Stimulated activated CD8-positive, alpha-beta memory T cell treated with anti-CD3 and anti-CD28 coated beads, Interleukin-12 subunit alpha, Interleukin-12 subunit beta, amount 100 ng/mL, for 4 hours (primary cell): ENCODE measurements at regions not wholly inside any gene's neighbourhood (a gene's known extent, or its start where the extent isn't known, plus 50 kb on each side); places are given as distances from the start of the nearest gene placed in this dataset.

ENCODE experiments used
- DNase-seq: peaks from one replicate; pipeline ENCODE4 v3.0.0-alpha.2; 2020; ENCODE audit warnings: low read depth

DNA sequence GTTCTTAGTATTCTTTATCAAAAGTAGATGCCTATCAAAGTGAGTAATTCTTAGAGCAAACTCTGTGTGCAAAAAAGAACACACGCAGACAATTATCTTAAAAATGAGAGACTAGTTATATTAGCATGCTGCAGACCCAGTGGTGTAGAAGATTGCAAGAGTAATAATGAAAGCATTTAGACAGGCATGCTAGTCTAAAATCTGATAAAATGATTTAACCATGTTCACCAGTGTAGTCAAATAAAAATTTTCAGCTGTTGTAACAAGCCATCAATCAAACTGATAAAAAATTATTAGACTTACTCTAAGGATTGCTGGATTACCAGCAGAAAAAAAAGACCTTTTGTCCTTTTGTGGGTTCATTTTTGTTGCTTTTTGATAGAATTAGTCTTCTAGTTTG, 241.9 kb upstream of the TLE4 start:
- DNase-seq, result no peak

DNA sequence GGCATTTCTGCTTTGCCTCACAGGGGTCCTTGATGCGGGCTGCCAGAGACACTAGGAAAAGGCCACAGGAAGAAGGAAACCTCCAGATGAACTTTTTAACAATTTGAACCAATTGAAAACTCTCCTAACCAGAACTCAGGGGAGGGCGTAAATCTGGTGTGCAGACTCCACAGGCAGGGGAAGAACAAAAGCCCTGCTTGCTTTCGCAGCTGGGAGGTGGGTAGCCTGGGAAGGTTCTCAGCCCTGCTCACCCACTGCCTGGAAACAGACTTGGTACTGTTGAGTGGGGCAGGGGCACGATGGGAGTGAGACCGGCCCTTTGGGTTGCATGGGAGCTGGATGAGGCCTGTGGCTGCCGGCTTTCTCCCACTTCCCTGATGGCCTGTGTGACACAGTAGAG, 237.8 kb upstream of the TLE4 start:
- DNase-seq, result no peak

DNA sequence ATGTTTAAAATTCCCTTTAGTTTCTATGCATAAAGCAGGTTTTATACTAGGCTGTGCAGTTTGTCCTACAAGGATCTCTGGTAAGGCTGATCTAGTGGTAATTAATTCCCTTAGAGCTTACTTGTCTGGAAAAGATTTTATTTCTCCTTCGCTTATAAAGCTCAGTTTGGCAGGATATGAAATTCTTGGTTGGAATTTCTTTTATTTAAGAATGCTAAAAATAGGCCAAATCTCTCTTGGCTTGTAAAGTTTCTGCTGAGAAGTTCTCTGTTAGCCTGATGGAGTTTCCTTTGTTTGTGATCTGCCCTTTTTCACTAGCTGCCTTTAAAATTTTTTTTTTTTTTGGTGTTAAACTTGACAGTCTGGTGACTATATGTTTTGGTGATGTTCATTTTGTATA, 237.1 kb upstream of the TLE4 start:
- no peak for DNase-seq

DNA sequence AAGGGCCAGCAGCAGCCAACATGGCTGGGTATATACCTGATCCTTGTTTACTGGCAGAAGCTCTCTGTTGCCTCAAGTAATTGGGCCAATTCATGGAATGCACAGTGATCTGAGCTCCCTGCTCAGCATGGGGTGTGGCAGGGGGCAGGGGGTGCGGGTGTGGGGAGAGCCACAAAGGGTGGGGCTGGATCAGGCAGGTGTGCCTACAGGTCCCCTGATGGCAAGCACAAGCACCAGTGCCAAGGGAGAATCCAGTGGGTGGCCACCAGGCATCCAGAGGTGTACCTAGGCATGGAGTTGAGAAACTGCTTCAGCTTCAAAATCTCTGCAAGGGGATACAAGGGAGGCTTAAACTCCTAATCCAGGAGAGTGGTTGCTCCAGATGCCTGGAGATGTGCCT, 235.8 kb upstream of the TLE4 start:
- no peak for DNase-seq

DNA sequence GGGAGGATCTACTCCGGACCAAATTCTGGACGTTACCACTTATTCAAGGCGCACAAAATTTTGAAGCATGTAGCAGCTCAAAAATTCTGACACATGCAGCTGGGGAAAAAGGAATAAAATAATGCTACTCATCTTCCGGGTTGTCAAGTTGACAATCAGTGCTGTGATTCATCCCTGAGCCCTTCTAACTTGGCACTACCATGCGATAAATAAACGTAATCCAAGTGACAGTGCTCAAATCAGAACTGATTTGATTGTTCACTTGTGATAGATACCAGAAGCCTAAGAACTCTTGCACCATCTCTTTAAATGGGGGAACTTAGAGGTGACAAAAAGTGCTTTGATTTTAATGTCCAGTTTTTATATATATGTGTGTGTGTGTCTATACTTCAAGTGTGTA, 230.2 kb upstream of the TLE4 start:
- DNase-seq, result no peak

DNA sequence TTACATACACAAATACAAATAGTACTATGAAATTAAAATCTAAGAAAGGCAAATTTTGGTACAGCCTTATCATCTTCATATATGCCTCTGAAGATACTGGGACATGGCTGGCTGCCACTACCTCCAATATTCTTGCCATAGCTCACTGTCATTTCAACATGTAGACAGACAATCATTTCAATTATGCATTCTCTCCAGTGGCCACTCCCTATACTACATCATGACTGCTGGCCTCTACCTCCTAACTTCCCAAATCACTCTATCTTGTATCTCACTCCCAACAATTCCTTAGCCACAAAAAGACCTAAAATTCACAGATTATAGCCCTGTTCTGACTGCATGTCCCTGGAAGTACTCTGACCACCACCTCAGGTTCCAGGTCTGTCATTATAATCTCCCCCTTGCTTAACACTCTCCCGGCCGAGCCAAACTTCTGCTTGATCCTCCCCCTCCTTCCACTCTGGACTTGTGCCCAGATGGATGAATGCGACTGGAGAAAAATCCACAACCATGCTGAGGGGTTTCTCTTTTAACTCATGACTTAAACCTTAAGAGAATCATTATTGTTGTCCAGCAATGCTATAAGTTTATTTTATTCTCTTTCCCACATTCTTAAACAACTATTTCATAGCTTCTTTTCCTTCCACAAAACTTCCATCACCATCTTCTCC, 225.3 kb upstream of the TLE4 start:
- DNase-seq, result no peak

DNA sequence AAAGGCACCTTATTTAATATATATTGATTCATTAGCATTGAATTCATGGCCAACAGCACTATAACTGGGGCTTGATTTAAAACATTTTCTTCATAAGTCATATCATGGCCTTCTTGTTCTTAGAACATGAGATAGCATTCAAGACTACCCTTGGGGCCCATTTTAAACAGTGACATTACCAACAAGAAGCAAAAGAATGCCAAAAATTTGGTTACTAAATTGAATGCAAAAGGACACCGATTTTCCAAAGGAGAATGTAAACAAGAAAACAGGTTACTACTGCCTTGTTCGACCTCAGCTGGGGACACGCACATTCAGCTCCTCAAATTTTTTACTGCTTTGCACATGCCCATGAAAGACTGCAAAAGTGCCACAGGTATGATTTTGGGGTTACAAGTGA, 219.4 kb upstream of the TLE4 start:
- DNase-seq, result no peak

DNA sequence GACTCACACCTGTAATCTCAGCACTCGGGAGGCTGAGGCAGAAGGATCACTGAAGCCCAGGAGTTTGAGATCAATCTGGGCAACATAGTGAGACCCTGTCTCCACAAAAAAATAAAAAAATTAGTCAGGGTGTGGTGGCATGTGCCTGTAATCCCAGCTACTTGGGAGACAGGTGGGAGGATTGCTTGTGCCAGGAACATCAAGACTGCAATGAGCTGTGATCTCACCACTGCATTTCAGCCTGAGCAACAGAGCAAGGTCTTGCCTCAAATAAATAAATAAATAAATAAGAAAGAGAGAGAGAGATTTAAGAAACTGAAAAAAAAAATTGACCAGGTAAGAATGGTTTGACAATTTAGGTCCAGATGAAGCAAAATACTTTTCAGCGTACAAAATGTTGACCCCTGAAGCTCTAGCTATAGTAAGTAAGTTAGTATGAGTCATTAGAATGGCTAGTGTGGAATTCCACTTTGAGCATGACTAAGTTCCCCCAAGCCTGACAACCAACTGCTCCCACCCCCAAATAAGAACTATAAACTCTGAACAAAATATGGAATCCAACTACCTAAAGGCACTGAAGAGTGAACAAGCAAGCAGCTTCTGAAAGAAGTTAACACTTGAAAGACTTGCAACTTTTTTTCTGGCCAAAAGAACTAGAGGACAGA, 217.8 kb upstream of the TLE4 start:
- no peak for DNase-seq

DNA sequence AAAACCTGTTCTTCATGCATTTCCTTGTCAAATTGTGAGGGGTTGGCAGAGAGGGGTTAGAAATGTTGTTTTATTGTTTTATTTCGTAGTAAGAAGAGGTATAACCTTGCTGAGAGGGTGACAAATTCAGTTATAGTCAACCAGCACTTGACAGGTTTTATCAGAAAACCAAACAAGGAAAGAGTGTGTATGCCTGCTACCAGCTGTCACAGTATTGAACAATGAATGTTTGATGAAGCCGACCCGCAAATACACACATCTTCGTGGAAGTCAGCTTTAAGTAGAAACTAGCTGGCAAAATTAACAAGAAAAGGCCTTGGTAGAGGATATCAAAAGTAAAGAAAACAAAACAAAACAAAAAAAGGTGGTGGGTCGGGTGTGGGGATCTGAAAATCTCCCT, 214.6 kb upstream of the TLE4 start:
- no peak for DNase-seq

DNA sequence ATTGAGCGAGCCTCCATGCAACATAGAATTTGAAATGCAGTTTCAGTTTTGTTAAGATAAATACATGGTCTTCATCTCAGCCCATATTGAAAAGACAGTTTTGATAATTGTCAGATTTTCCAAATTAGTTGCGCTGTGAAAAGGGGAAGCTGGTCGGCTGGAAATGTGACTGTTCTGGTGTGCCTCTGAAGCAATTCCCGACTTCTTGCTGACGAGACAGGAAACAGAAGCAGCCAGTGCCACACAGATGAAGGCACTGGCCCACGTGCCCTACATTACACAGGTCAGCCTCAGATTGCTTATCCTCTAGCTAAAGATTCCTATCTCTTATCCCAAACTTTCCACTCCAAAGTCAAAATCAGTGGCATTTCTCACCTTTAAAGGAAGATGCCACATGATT, 214.1 kb upstream of the TLE4 start:
- DNase-seq, result no peak

DNA sequence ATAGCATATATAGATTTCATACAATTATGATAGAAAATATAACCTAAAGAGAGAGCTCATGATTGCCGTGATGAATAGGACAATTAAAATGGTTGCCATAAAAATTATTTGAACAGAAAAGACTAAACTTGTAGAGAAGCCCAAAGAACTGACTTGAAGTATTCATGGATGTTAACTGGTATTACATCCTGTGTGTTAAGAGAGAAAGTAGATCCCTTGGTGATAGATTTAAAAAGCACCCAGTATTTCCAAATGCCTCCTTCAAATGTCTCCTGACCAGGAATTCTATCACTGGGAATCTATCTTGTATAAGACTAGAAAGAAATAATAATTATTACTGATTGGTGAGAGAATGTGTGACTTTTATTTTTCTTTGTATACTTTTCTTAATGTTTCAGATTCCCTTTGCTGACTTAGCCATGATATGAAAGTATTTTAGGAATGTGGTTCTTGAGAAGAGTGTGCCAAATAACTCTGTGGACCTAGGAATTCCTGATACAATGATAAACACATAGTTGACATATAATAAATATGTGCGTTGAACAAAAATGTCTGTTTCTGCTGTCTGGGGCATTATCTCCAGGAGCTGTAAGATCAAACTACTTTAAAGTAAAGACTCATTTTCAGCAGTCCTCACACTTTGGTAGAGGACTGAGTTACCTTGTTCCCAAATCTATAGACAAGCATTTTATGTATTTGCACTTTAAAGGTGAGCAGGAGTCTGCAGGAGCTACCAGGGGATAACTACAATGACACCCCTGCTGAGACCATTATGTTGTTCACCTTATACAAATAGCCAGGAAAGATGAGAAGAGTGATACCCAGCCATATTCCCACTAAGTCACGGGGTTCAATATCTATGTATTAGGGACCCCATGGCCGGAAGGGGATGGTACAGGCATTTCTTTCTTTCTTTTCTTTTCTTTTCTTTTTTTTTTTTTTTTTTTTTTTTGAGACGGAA, 211.1 kb upstream of the TLE4 start:
- DNase-seq, result no peak

DNA sequence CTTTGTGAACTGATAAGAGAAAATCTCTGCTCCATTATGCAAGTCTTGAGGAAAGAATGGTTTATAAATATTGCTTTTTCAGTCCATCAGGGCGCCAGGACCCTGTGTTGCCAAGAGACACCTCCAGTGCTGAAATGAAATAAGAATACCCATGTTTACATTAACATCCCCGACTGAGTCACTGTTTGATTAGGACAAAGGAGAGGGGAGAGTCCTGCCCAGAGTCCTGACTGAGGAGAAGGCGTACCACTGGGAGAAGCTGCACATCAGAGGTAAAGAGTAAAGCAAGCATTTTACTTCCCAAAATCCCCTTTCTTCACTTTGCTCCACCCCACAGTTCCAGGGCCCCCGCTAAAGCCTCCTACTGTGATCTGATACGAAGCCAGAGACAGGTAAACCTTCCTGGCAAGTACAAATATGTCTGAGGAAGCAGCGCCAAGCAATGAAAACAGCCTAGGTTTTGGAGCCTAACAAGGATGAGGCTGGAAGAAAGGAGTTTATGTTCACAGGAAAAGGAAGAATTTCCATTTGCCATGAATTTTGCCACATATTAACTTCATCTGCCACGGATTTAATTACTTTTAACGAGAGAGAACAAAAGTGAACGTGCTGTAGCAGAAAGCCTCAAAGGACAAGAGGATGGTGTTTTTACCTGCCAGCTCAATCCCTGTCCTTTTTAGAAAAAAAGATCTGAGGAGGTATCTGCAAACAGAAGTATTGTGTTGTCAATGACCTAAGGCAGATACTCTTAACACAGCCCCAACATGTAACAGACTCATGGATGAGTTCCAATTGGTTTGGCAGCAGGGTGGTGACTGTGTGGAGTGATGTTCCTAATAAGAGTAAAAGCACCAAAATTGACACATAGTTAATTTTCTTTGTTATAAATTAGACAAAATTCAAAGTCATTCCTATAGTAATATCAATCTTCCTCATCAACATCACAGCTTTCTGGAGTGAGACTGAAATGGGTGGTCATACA, 209.4 kb upstream of the TLE4 start:
- no peak for DNase-seq

DNA sequence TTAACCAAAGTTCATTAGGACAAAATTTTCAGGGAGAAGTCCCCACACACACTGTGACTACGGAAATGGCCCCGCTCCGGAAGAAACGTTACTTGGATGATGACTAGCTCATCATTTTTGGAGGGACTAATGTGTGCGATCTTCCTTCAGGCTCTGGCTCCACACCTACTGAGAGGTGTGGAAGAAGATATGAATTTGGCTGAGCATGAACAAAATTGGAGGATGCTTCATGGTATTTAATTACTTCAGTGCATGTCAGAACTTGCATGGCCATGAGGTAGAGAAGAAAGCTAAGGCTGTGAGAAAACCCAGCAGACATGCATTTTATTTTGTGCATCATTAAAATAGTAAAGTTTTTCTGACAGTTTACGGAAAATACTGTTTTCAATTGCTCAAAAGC, 202.1 kb upstream of the TLE4 start:
- DNase-seq, result no peak

DNA sequence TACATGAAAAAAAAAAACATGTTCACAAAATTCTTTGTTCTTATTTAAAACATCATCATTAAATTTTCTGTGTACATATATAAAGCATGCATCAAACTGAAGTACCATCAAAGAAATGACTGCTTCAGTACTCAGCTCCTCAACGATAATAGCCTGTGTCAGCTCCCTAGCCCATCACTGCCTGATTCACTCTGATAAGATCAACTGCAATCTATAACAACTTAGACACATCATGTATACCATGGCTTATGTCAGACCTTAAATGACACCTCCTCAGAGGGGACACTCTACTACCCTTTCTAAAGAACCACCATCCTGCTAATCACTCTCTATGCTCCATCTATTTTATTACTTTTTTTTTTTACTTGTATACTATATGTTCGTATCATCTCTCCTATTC, 200.5 kb upstream of the TLE4 start:
- no peak for DNase-seq

DNA sequence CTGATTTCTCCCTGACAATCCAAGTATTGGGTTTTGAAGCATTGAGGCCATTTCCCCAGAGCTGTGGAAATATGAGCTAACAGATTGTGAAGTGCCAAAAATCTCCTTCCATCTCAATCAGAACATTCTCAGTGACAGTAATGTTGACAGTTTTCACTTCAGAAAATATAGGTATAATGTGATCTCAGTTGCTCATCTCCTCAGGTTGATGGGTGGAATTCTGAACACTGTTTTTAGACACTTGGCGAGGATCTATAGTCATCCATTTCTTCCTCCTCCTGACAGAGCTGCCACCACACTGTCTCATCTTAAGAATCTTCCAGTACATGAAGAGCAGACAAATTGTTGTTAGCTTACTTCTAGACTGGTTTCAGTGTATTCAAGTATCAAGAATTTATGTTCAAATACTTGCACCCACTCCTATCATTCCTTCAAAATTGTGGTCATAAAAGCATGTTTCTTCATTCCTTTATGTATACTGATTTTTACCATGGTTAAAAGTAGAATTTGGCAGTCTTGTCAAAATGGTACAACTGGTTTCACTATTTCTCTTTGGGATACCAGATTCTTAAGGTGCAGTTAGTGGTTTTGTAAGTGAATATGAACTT, 199.7 kb upstream of the TLE4 start:
- DNase-seq, result no peak

DNA sequence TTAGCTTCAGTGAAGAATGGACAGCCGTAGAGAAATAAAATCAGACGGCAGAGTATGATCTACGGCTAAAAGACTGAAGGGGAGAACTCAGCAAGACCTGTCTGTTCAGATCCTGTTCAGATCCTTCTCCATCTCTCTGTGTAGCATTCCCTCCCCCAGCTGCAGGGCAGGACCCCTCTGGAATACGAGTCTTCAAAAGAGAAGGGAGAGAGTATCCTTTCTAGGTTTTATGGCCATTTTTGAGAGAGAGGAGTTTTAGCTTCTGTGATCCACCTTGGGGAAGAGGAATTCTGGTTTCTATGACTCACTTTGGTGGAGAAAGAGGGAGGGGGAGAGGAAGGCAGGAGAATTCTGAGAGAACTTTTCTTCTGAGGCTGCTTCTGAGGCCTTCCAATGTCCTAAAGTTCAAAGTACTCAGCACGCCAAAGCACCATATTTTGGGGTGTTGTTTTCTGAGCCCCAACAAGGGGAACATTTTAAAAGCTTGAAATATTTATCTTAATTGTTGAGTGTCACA, 194.4 kb upstream of the TLE4 start:
- DNase-seq, result no peak

DNA sequence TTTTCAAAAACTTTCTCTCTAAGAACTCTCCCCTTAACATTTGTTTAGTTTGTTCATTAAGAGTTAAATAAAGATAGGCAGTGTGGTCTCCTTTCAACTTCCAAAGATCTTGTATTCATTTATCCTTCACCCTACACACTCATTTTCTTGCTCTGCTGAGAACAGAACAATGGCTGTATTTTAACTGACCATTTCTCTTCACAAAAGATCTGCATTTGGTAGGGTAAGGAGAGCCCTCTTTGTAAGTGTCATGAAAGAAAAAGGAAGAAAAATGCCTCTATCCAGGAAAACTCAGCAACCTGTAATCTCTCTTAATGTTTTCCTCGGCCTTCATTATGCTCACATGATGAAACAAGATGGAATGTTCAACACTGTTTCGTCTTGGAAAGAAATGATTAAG, 193.7 kb upstream of the TLE4 start:
- DNase-seq, result no peak

DNA sequence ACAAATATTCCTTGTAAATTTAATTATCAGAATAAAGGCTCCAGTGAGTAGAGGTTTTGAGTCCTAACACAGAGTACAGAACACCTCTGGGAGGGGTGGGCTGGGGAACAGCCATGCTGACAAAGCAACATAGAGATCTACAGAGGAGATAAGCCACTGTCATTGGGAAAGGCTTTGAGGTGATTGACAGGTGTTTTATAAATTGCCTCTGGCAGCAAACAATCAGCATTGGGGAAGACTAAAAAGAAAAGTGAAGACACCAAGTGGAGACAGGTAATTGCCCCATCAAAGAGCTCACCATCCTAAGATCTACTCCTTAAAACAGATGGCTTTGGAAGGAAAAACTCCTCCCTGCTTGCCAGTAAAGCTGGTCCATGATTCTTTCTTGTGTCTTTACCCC, 189.7 kb upstream of the TLE4 start:
- DNase-seq, result no peak

DNA sequence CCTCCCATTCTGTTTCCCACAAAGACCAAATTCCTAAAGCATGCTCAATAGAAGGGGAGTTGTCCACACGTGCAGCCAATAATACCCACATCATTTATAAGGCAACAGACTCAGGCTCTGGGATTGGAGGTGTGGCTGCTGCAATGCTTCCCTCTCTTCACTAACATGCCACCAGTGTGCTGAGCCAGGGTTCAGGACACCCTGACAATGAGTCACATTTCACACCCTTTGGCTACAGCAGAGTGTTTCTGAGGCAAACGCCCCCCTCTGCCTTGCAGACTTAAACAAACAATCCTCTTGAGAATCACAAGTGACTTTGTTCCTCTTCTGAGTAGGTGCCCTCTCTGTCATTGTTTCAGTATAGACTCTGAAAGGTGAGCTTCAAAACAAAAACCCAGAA, 189.3 kb upstream of the TLE4 start:
- DNase-seq, result no peak

DNA sequence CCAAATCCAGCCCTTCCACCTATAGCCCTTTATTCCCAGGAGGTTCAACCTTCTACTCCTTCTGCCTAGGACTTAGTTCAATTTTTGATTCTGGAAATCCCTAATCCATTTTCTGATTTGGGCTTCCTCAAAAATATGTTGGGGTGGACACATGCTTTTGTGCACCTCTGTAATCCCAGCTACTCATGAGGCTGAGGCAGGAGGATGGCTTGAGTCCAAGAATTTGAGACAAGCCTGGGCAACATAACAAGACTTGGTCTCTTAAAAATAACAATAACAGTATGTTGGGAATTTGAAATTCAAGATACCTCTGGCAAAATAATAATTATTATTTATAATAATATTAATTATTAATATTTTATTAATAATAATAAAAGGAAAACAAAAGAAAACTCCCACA, 188.7 kb upstream of the TLE4 start:
- no peak for DNase-seq

DNA sequence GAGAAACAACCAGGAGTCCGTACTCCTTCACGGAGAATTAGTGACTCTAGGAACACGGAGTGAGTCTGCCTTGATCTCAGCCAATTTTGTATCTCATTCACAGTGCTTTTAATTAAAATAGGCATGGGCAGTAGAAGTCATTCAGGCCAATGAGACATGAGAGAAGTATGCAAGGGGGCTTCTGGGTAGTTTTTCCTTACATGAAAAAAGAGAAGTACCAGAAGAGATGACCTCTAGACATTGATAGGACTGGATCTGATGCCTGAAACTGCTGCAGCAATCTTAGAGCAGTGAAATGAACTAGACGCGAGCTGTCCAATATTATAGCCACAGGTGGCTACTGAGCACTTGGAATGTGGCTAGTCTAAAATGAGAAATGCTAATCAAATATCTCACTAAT, 187.7 kb upstream of the TLE4 start:
- no peak for DNase-seq
